Stimulated activated CD8-positive, alpha-beta memory T cell treated with anti-CD3 and anti-CD28 coated beads, Interleukin-4, amount 100 ng/mL, for 4 hours (primary cell): ENCODE measurements at regions not wholly inside any gene's neighbourhood (a gene's known extent, or its start where the extent isn't known, plus 50 kb on each side); places are given as distances from the start of the nearest gene placed in this dataset.

Source experiments
- DNase-seq, 2 donors: peaks; one replicate each; pipeline ENCODE4 v3.0.0-alpha.2; 2020; ENCODE audit warnings: low read depth in 2 of 2, low spot score in 1 of 2

DNA sequence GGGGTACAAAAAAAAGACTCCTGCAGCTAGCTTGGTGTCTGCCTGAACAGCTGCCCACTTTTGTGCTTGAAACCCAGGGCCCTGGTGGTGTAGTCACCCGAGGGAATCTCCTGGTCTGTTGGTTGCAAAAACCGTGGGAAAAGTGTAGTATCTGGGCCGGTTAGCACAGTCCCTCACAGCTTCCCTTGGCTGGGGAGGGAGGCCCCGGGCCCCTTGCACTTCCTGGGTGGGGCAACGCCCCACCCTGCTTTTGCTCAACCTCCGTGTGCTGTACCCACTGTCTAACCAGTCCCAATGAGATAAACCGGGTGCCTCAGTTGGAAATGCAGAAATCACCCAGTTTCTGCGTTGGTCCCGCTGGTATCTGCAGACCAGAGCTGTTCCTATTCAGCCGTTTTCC lies 211.7 kb upstream of the ZPLD1 start:
- DNase-seq, result no peak

GRCh38 chr3:102224171-102224570 lies 210.6 kb upstream of the ZPLD1 start:
- DNase-seq, result no peak

DNA sequence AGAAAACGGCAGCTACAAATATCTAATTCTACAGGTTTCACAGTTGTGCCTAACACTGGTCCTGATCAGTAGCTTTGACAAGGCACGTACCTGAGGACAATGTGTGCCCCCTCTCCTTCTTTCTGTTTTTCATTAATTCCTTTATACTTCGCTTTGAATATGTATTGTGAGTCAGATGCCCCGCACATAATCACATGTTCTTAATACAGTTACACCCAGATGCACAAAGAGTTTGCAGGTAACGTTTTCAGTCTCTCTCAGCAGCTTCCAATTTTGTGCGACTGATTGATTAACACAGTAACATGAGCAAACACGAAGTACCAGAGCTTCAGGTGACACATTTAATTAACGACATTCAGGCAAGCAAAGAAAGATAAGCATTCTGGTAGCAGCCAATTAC lies 209.8 kb upstream of the ZPLD1 start:
- no peak for DNase-seq

DNA sequence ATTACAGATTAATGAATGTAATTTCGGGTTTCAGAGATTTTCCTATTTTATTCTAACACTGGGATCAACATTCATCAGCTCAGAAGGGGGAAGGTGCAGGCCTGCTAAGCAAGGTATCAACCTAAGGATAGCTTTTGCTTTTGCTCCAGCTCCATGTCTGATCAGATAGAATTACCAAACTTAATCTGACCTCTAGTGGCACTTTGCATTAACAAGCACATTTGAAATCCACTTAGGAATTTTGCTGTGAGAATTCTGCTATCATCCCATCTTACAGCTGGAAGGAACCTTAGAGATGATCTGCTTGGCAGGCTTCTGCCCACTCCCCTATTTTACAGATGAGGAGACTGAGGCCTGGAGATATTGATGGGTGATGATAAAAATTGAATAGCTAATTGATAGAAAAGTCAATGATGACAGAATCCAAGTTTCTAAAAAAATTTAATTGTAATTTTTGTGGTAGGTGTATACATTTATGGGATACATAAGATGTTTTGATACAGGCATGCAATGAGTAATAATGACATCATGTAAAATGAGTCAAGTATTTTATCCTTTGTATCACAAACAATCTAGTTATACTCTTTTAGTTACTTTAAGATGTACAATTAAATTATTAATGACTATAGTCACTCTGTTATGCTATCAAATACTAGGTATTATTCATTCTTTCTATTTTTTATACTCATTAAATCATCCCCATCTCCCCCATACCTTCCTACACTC lies 209.2 kb upstream of the ZPLD1 start:
- DNase-seq, result no peak

GRCh38 chr3:102226463-102226862 lies 208.4 kb upstream of the ZPLD1 start:
- no peak for DNase-seq

DNA sequence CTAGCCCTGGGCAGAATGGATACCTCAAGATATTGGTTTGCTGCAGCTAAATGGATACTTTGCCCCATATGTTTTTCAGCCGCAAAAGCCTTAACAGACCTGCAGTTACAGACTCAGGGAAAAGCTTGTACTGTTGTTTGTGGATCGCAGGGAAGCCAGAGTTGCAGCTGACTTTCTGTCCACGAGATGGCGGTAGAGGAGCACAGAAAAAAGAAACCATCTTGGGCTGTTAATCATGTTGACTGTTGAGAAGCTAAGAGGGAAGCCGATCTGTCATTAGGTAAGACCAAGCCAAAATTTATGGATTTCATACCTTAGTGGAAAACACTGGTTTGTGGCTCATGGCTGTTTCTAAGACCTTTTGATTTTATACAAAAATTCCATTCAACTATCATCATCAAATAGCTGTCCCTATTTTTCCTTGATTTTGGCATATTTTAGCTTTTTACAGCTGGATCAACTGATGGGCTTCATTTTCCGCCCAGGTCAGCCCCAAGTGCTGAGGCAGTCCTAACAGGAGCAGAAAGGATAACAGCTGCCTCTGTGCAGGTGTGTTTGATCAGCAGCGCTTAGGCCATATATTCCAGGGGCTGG lies 205.7 kb upstream of the ZPLD1 start:
- DNase-seq, result peak; percentile 36 to 65

- no peak for DNase-seq
These were observed 204.8 kb upstream of the ZPLD1 start for GRCh38 chr3:102230057-102230456.

- no peak for DNase-seq
These were observed 200.9 kb upstream of the ZPLD1 start for GRCh38 chr3:102233881-102234280.

- no peak for DNase-seq
These were observed 199.1 kb upstream of the ZPLD1 start for GRCh38 chr3:102235679-102236078.

- no peak for DNase-seq
These were observed 197.6 kb upstream of the ZPLD1 start for GRCh38 chr3:102237181-102237580.

DNA sequence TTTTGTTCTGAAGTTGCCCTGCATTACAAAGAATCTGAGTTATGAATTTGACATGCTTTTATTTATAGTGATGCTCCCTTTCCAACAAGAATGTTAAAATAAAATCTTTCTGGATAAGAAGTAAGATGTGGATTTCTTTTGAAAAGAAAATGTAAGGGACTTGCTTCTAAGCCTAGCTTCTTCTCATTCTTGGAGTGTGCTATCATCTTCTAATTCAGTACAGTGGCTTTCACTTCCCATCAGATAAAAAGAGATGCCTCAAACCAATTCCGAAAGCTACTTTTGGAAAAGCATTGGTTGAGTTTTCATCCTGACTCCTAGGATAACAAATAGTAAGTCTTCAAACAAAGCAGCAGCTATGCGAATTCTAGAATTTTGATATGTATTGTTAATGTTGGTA lies 197.0 kb upstream of the ZPLD1 start:
- DNase-seq, result no peak

DNA sequence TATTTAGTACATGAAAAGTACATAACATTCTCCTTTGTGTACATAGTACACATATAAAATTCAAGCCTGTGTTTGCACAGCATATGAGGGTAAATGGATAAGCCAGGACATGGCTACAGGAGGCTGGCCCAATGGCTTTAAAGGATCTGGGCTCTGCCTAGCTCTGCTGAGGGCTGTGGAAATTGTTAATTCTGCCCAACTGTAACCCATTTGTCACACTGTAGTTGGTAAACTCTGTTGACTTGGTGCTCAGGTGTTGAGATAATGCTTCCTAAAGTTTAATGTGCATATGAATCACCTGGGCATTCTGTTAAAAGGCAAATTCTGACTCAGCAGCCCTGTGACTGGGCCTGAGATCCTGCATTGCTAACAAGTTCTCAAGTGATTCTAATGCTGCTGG lies 196.5 kb upstream of the ZPLD1 start:
- no peak for DNase-seq

DNA sequence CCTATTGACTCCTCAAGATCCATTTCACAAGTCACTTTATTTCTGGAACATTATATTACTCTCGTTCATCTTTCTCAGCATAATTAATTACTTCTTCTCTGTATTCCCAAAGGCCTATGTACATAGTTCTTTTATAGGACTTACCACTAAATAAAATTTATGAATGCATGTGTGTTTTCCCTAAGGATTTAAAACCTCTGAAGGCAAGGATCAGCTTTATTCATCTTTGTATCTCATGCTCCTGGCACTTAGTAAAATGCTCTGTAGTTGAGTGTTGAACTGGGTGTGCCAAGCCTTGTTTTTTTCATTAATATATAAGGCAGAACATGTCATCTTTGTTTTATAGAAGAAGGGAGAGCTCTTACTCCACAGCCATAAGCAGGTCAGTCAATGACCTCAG lies 194.1 kb upstream of the ZPLD1 start:
- DNase-seq, result no peak

DNA sequence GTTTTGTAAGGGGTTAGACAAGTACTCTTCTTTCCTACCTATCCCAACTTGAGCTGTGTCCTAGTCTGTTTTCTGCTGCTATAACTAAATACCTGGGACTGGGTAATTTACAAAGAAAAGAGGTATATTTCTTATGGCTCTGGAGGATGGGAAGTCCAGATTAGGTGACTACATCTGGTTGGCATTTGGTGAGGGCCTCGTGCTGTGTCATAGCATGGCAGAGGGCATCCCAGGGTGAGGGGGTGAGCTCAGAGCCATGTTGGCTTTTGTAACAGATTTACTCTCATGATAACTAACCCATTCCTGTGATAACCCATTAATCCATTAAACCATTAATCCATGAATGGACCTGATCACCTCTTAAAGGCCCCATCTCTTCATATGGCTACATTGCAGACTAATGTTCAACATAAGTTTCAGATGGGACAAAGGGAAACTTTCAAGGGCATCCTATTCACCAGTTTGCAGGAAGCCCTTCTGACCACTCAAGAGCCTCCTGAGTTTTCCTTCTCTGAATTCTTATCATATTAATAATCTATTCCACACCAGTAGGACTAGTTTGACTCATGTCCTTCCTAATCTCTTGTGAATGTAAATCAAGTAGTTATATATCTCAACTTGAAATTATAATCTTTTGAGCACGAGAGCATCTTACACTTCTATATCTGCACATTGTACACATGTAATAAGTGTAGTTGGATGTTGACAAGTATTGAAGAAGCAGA lies 185.7 kb upstream of the ZPLD1 start:
- DNase-seq, result no peak

DNA sequence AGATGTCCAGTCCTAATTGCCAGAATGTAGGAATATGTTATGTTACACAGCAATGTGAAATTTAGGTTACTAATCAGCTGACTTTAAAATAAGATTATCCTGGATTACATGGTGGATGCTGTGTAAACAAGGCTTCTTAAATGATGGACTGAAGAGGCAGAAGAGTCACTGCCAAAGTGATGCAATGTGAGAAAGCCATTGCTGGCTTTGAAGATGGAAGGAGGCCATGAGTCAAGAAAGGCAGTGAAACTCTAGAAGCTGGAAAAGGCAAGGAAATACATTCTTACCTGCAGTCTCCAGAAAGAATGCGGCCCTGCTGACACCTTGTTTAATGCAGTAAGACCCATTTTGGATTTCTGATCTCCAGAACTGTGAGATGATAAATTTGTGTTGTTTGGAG lies 179.1 kb upstream of the ZPLD1 start:
- DNase-seq, result no peak

DNA sequence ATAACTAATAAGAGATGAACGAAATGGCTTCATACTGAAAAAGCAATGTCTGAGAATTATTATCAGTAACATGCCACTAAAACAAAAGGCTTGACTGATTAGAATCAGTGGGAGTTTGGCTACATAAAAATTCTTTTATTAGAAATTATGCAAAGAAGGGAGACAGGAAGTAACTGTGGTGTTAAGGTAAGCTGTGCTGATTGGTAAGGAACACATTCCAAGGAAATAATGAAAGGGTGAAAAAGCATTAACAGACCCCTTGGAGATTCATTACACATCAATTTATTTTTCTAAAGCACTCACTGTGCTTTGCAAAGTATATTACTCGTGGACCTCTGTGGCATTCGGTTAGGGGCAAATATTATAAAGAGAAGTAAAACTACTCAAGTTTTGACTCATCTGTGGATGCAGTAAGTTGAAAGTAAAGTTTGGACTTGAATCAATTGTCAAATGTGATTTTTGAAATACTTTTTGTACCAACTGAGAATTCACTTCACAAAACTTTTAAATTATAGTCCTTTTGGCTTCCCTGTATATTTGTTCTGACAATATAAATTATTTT lies 176.1 kb upstream of the ZPLD1 start:
- DNase-seq, result no peak

- DNase-seq, result no peak
These were observed 175.2 kb upstream of the ZPLD1 start for GRCh38 chr3:102259663-102260062.

DNA sequence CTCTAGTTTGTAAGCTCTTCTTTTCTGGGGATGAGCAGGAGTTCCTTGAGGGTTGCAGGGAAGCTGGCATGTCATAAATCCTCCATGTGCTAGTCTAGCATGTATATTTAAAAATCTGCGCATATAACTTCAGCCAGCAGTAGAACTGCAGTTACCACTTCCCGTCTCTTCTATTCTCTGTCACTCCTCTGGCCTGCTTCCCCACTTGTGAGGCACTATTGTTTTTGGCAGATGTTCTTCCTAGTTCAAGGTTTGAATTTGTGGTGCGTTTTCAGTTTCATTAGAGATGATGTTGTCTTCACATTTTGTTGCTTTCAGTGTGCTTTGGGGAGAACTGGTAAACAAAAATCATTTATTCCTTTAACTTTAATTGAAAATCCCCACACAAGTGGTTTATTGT lies 169.1 kb upstream of the ZPLD1 start:
- DNase-seq, result no peak

GRCh38 chr3:102269406-102269805 lies 165.4 kb upstream of the ZPLD1 start:
- DNase-seq, result no peak

DNA sequence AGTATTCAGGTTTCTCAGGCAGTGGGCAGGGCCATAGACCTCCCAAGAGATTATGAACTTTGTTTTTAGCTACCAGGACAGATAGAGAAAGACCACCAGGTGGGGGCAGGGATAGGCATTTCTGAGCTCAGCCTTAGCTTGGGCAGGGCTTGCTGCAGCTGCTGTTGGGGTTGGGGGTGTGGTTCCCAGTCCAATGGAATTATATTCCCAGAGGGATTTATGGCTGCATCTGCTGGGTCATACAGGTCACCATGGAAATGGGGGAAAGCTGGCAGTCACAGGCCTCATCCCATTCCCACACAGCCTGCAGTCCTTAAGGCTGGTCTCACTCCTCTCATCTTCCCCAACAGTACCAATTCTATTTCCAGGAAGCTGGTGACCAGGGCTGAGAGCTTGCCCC lies 144.6 kb upstream of the ZPLD1 start:
- DNase-seq, result no peak

- DNase-seq, result no peak
These were observed 139.1 kb upstream of the ZPLD1 start for GRCh38 chr3:102295756-102296155.

GRCh38 chr3:102297072-102297658 lies 137.7 kb upstream of the ZPLD1 start:
- no peak for DNase-seq
